IMR-90 (cell line): ENCODE measurements at regions not wholly inside any gene's neighbourhood (a gene's known extent, or its start where the extent isn't known, plus 50 kb on each side); places are given as distances from the start of the nearest gene placed in this dataset.

Experiments used
- ATAC-seq: fragments of 200-7000 bp; cut with Tn5 transposase; 2 replicates; pipeline ENCODE4 v1.9.1; 2020; ENCODE audit warnings: low read depth, mild to moderate bottlenecking, moderate library complexity
- BruUV-seq: library from RNA; stranded (reverse); fragments of 400-500 nt; replicated peaks from 2 replicates; lab custom pipeline; 2021; lab: Mats Ljungman, UMichigan
- CTCF ChIA-PET: fragments of 300-600 bp; formaldehyde crosslinking; extraction: SDS; loops from one replicate; lab custom pipeline; 2021; ENCODE audit warnings: antibody characterized with exemption; lab: Yijun Ruan, JAX
- POLR2A ChIA-PET: fragments of 300-600 bp; sonication (Branson Sonifier 250); formaldehyde crosslinking; loops from one replicate; lab custom pipeline; 2022; ENCODE audit warnings: antibody characterized with exemption; ENCODE audit not compliant: unreplicated experiment; lab: Charles Lee
- DNase-seq: peaks from one replicate; pipeline ENCODE4 v3.0.0; 2013
- H2AFZ ChIP-seq: replicated peaks from 2 replicates; pipeline ENCODE3; 2013; ENCODE audit warnings: low read length, mild to moderate bottlenecking; ENCODE audit not compliant: poor library complexity
- H2AK5ac ChIP-seq: 2 replicates; pipeline ENCODE4 v1.6.1; 2013; ENCODE audit warnings: low read depth, low read length, inconsistent platforms
- H2AK9ac ChIP-seq: replicated peaks from 2 replicates; pipeline ENCODE3; 2013; ENCODE audit warnings: mild to moderate bottlenecking, low read depth, low read length, moderate library complexity; ENCODE audit not compliant: poor library complexity
- H2BK120ac ChIP-seq: 2 replicates; pipeline ENCODE4 v1.6.1; 2013; ENCODE audit warnings: low read depth, low read length, inconsistent platforms
- H2BK15ac ChIP-seq: 3 replicates; pipeline ENCODE4 v1.6.1; 2013; ENCODE audit warnings: low read depth, low read length, inconsistent platforms
- H2BK20ac ChIP-seq: 2 replicates; pipeline ENCODE4 v1.6.1; 2013; ENCODE audit warnings: low read depth, mild to moderate bottlenecking, inconsistent platforms, low read length, moderate library complexity
- H2BK5ac ChIP-seq: 2 replicates; pipeline ENCODE4 v1.6.1; 2013; ENCODE audit warnings: mild to moderate bottlenecking, low read depth, low read length, inconsistent platforms; ENCODE audit not compliant: poor library complexity, severe bottlenecking
- H3K14ac ChIP-seq: replicated peaks from 2 replicates; pipeline ENCODE4 v1.6.1; 2013; ENCODE audit warnings: low read depth, low read length, inconsistent platforms
- H3K18ac ChIP-seq: 2 replicates; pipeline ENCODE4 v1.6.1; 2013; ENCODE audit warnings: low read depth, low read length, control low read depth
- H3K23ac ChIP-seq: 2 replicates; pipeline ENCODE4 v1.6.1; 2013; ENCODE audit warnings: low read depth, low read length, inconsistent platforms
- H3K27ac ChIP-seq: 2 replicates; pipeline ENCODE4 v1.5.1; 2013; ENCODE audit warnings: mild to moderate bottlenecking, control low read depth, low read length; ENCODE audit not compliant: insufficient read depth
- H3K27me3 ChIP-seq: 2 replicates; pipeline ENCODE4 v1.6.1; 2013; ENCODE audit warnings: low read length; ENCODE audit not compliant: control insufficient read depth, insufficient read depth
- H3K36me3 ChIP-seq: 2 replicates; pipeline ENCODE4 v1.6.1; 2013; ENCODE audit warnings: low read length, mixed read lengths; ENCODE audit not compliant: control insufficient read depth, insufficient read depth
- H3K4ac ChIP-seq: 2 replicates; pipeline ENCODE4 v1.6.1; 2013; ENCODE audit warnings: low read depth, low read length, inconsistent platforms
- H3K4me1 ChIP-seq: 2 replicates; pipeline ENCODE4 v1.6.1; 2013; ENCODE audit warnings: low read length, mixed read lengths; ENCODE audit not compliant: control insufficient read depth, insufficient read depth
- H3K4me2 ChIP-seq: 2 replicates; pipeline ENCODE4 v1.6.1; 2013; ENCODE audit warnings: low read depth, mild to moderate bottlenecking, control low read depth, low read length, moderate library complexity
- H3K4me3 ChIP-seq: 2 replicates; pipeline ENCODE4 v1.5.1; 2013; ENCODE audit warnings: low read depth, mild to moderate bottlenecking, control low read depth, low read length, moderate library complexity; ENCODE audit not compliant: insufficient read depth
- H3K56ac ChIP-seq: 2 replicates; pipeline ENCODE4 v1.6.1; 2013; ENCODE audit warnings: low read length, inconsistent platforms; ENCODE audit not compliant: insufficient read depth; ENCODE audit errors: extremely low read depth
- H3K79me1 ChIP-seq, 2 experiments: 2 replicates each; pipeline ENCODE4 v1.6.1; 2013; ENCODE audit warnings: low read length in 2 of 2, inconsistent platforms in 1 of 2, low read depth in 1 of 2
- H3K9ac ChIP-seq: 2 replicates; pipeline ENCODE4 v1.6.1; 2013; ENCODE audit warnings: low read depth, low read length, control low read depth
- H3K9me1 ChIP-seq: 2 replicates; pipeline ENCODE4 v1.6.1; 2013; ENCODE audit warnings: low read length, inconsistent platforms; ENCODE audit not compliant: insufficient read depth
- H3K9me3 ChIP-seq: 2 replicates; pipeline ENCODE4 v1.6.1; 2013; ENCODE audit warnings: low read length; ENCODE audit not compliant: control insufficient read depth, insufficient read depth
- H4K20me1 ChIP-seq: 2 replicates; pipeline ENCODE4 v1.6.1; 2013; ENCODE audit warnings: low read length, inconsistent platforms; ENCODE audit not compliant: insufficient read depth
- H4K5ac ChIP-seq: 2 replicates; pipeline ENCODE4 v1.6.1; 2013; ENCODE audit warnings: mild to moderate bottlenecking, low read depth, low read length, control low read depth
- H4K8ac ChIP-seq, 2 experiments: 2 replicates each; pipeline ENCODE4 v1.6.1; 2013; ENCODE audit warnings: low read depth in 2 of 2, low read length in 2 of 2, control low read depth in 1 of 2, inconsistent platforms in 1 of 2
- H4K91ac ChIP-seq: 2 replicates; pipeline ENCODE4 v1.6.1; 2013; ENCODE audit warnings: low read depth, low read length, inconsistent platforms; ENCODE audit not compliant: insufficient read depth
- BHLHE40 ChIP-seq: fragments of 150-350 bp; IDR thresholded peaks from 2 replicates; pipeline ENCODE4 v1.6.1; 2016; ENCODE audit warnings: mild to moderate bottlenecking, low read depth, low read length
- CEBPB ChIP-seq: IDR thresholded peaks from 2 replicates; pipeline ENCODE4 v1.6.1; 2012; ENCODE audit warnings: low read depth, low read length, improper control_type of control experiment
- CHD1 ChIP-seq: IDR thresholded peaks from 2 replicates; pipeline ENCODE4 v1.6.1; 2012; ENCODE audit warnings: low read depth, low read length, improper control_type of control experiment
- ELK1 ChIP-seq: fragments of 150-350 bp; IDR thresholded peaks from 2 replicates; pipeline ENCODE4 v1.6.1; 2016; ENCODE audit warnings: low read depth, mild to moderate bottlenecking, low read length, moderate library complexity, borderline replicate concordance
- FOS ChIP-seq: fragments of 150-350 bp; IDR thresholded peaks from 2 replicates; pipeline ENCODE4 v1.6.1; 2016; ENCODE audit warnings: low read depth, low read length
- MAFK ChIP-seq: IDR thresholded peaks from 2 replicates; pipeline ENCODE4 v1.6.1; 2012; ENCODE audit warnings: low read depth, low read length, improper control_type of control experiment
- MAZ ChIP-seq: IDR thresholded peaks from 2 replicates; pipeline ENCODE4 v1.6.1; 2012; ENCODE audit warnings: low read depth, mild to moderate bottlenecking, low read length, improper control_type of control experiment, moderate library complexity, borderline replicate concordance
- MXI1 ChIP-seq: IDR thresholded peaks from 2 replicates; pipeline ENCODE4 v1.6.1; 2012; ENCODE audit warnings: low read depth, mild to moderate bottlenecking, low read length, moderate library complexity, borderline replicate concordance
- POLR2A ChIP-seq: IDR thresholded peaks from 2 replicates; pipeline ENCODE4 v1.6.1; 2012; ENCODE audit warnings: mild to moderate bottlenecking, low read depth, low read length
- RAD21 ChIP-seq: IDR thresholded peaks from 2 replicates; pipeline ENCODE4 v1.6.1; 2012; ENCODE audit warnings: low read length, improper control_type of control experiment
- SMC3 ChIP-seq: fragments of 150-350 bp; IDR thresholded peaks from 2 replicates; pipeline ENCODE4 v1.6.1; 2016; ENCODE audit warnings: low read depth, mild to moderate bottlenecking, antibody characterized with exemption, low read length, moderate library complexity
- USF2 ChIP-seq: fragments of 150-350 bp; IDR thresholded peaks from 2 replicates; pipeline ENCODE4 v1.6.1; 2017; ENCODE audit warnings: mild to moderate bottlenecking, antibody characterized with exemption, low read length, low read depth
- WGBS, 2 experiments: methylation state at CpG; one replicate each; pipeline versions ENCODE4 v1.1.5 to v1.1.7; 2013; ENCODE audit warnings: missing lambda C conversion rate in 2 of 2; ENCODE audit not compliant: insufficient read length in 1 of 2; ENCODE audit errors: extremely low coverage in 2 of 2; 5-methylcytosine and 5-hydroxymethylcytosine counted together
- dilution Hi-C: fragments of 300-500 bp; cut with HindIII; formaldehyde crosslinking; loops from one replicate; pipeline ENCODE4 v1.14.3; 2018; ENCODE audit warnings: low sequenced_read_pairs; ENCODE audit not compliant: unreplicated experiment
- in situ Hi-C: fragments of 300-500 bp; cut with MboI; formaldehyde crosslinking; loops from 3 replicates; pipeline ENCODE4 v1.14.3; 2019; ENCODE audit warnings: low sequenced_read_pairs, inconsistent platforms, mixed read lengths
- intact Hi-C: fragments of 100-400 bp; cut with micrococcal nuclease; formaldehyde crosslinking; loops from 2 replicates; pipeline ENCODE4 v1.10.0; 2022
- TF ChIP-seq, protein P1 (sequence below): conservative IDR thresholded peaks from 2 replicates; pipeline ENCODE4 v1.5.1; 2012; ENCODE audit warnings: mild to moderate bottlenecking, low read depth, low read length, improper control_type of control experiment

DNA sequence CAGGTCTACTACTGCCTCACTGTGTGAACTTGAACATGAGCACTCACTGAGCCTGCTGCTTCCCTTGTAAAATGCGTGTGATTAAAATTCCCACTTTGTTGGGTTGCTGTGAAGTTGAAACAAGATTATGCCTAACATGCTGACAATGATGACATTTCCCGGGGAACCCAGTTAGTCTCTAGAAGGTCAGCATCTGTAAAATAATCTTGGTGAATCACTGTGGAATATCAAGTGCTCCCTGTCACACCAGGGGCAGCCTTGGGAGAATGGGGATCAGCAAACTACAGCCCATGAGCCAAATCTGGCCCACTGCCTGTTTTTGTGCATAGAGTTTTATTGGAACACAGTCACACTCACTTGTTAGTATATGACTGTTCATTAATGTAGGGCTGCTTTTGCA, 335.2 kb downstream of the MIAT start:
- ATAC-seq (no peak), DNase-seq (no peak)
- no peak overlapping the region for H2BK15ac ChIP-seq
- no peak overlapping the region for H3K27ac ChIP-seq
- no TSS peak for BruUV-seq
- no peak overlapping the region for H3K4me3 ChIP-seq
- intact Hi-C loops (no loop called here), in situ Hi-C loops (no loop called here), dilution Hi-C loops (no loop called here)
- no peak overlapping the region for H4K8ac ChIP-seq
- H3K23ac ChIP-seq: no peak overlapping the region
- H3K79me1 ChIP-seq: no peaks in the 10 kb centered on the region
- no peak overlapping the region for H2AFZ ChIP-seq
- H3K36me3 ChIP-seq: no peaks in the 10 kb centered on the region
- CTCF ChIA-PET: no interaction called here
- no peak overlapping the region for H3K9ac ChIP-seq
- H2AK9ac ChIP-seq: no peak overlapping the region
- no peak overlapping the region for H3K4ac ChIP-seq
- POLR2A ChIA-PET: no interaction called here
- no peak overlapping the region for H4K91ac ChIP-seq
- H3K4me1 ChIP-seq: no peaks in the 10 kb centered on the region
- H2BK20ac ChIP-seq: no peak overlapping the region
- H3K9me1 ChIP-seq: no peaks in the 10 kb centered on the region
- no peaks in the 10 kb centered on the region for H3K9me3 ChIP-seq
- no peak overlapping the region for H3K56ac ChIP-seq
- no peak overlapping the region for H2BK5ac ChIP-seq
- H3K14ac ChIP-seq: no peak overlapping the region
- no peak for TF ChIP-seq USF2
- TF ChIP-seq FOS: no peak
- no peak for TF ChIP-seq CHD1
- no peak for TF ChIP-seq MXI1
- no peak for TF ChIP-seq CEBPB
- TF ChIP-seq MAFK: no peak
- TF ChIP-seq POLR2A: no peak
- no peak for TF ChIP-seq RAD21
- no peak for TF ChIP-seq BHLHE40
- TF ChIP-seq MAZ: no peak
- no peak for TF ChIP-seq ELK1
- TF ChIP-seq, protein P1, sequence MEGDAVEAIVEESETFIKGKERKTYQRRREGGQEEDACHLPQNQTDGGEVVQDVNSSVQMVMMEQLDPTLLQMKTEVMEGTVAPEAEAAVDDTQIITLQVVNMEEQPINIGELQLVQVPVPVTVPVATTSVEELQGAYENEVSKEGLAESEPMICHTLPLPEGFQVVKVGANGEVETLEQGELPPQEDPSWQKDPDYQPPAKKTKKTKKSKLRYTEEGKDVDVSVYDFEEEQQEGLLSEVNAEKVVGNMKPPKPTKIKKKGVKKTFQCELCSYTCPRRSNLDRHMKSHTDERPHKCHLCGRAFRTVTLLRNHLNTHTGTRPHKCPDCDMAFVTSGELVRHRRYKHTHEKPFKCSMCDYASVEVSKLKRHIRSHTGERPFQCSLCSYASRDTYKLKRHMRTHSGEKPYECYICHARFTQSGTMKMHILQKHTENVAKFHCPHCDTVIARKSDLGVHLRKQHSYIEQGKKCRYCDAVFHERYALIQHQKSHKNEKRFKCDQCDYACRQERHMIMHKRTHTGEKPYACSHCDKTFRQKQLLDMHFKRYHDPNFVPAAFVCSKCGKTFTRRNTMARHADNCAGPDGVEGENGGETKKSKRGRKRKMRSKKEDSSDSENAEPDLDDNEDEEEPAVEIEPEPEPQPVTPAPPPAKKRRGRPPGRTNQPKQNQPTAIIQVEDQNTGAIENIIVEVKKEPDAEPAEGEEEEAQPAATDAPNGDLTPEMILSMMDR: no peak
- TF ChIP-seq SMC3: no peak
- 60% methylated on average over 1 of the region's 2 CpGs; no CpG with 5 or more reads in 1 of the 2 experiments for WGBS, 2 experiments
- H3K4me2 ChIP-seq: no peak overlapping the region
- H3K27me3 ChIP-seq: peaks cover 8% of the 10 kb centered on the region
- H2BK120ac ChIP-seq: no peak overlapping the region
- no peak overlapping the region for H3K18ac ChIP-seq
- H2AK5ac ChIP-seq: no peak overlapping the region
- H4K20me1 ChIP-seq: no peaks in the 10 kb centered on the region
- H4K5ac ChIP-seq: no peak overlapping the region
